Tibial artery (tissue), 4 donors: ENCODE measurements at regions not wholly inside any gene's neighbourhood (a gene's known extent, or its start where the extent isn't known, plus 50 kb on each side); places are given as distances from the start of the nearest gene placed in this dataset.

Source experiments
- DNase-seq, 2 donors: peaks; one replicate each; pipeline ENCODE4 v3.0.0-alpha.2; 2019
- H3K27ac ChIP-seq, 2 donors: fragments of 200-600 bp; sonication (generic) in 1 of 2; 1 replicate in 1 of 2; 2 replicates in 1 of 2; pipeline ENCODE4 v1.5.1; 2018 to 2019; ENCODE audit warnings: mild to moderate bottlenecking in 1 of 2
- H3K27me3 ChIP-seq, 2 donors: fragments of 200-600 bp; sonication (generic) in 1 of 2; one replicate each; pipeline versions ENCODE4 v1.5.1 to v1.6.0; 2016 to 2019
- H3K36me3 ChIP-seq, 3 donors: fragments of 200-600 bp; sonication (generic) in 2 of 3; one replicate each; pipeline ENCODE4 v1.5.1; 2016 to 2019; ENCODE audit warnings: mild to moderate bottlenecking in 2 of 3
- H3K4me1 ChIP-seq, 4 donors: fragments of 200-600 bp; sonication (generic) in 2 of 4; 1 replicate in 3 of 4; 2 replicates in 1 of 4; pipeline ENCODE4 v1.5.1; 2016 to 2019
- H3K4me3 ChIP-seq, 2 donors: fragments of 200-600 bp; sonication (generic) in 1 of 2; 1 replicate in 1 of 2; 2 replicates in 1 of 2; pipeline ENCODE4 v1.5.1; 2018 to 2019; ENCODE audit warnings: mild to moderate bottlenecking in 2 of 2
- H3K9me3 ChIP-seq, 3 donors: fragments of 200-600 bp; sonication (generic) in 1 of 3; one replicate each; pipeline ENCODE4 v1.5.1; 2016 to 2019
- intact Hi-C: fragments of 100-400 bp; cut with DNase I; formaldehyde crosslinking; loops from one replicate; pipeline ENCODE4 v1.15.0; 2023; ENCODE audit warnings: low total_unique reads
- TF ChIP-seq, protein P1 (sequence below), 2 experiments: fragments of 200-600 bp in 1 of 2; fragments of 450-650 bp in 1 of 2; IDR thresholded peaks; one replicate each; pipeline ENCODE4 v1.5.1; 2017 to 2019; ENCODE audit warnings: antibody characterized with exemption in 2 of 2, mild to moderate bottlenecking in 1 of 2, moderate library complexity in 1 of 2

DNA sequence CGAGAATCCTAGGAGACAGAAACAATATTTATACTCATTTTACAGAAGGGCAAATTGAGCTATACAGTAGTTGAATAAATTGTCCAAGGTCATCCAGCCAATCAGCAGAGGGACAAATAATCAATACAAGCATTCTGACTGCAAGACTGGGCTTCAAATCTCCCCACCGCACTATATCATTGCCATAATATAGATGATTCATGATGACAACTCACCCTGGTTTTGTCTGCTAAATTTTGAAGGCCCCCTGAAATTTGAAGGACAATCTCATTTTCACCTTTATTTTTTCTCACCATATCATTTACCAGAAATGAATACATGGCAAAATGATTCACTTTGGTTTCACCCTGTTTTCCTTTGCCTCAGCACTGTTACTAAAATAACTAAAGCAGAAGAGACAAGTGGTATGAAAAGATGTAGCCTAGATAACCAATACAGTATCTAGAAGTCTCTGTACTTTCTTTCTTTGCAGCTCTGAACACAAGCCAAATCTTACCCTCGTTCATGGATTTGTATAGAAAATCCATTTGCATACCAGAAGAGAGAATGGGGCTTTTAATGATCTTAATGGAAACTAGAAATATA lies 292.5 kb downstream of the TTLL7 start:
- H3K4me3 ChIP-seq, result no peak overlapping the region
- H3K36me3 ChIP-seq, result no peaks in the 10 kb centered on the region
- TF ChIP-seq, protein P1, sequence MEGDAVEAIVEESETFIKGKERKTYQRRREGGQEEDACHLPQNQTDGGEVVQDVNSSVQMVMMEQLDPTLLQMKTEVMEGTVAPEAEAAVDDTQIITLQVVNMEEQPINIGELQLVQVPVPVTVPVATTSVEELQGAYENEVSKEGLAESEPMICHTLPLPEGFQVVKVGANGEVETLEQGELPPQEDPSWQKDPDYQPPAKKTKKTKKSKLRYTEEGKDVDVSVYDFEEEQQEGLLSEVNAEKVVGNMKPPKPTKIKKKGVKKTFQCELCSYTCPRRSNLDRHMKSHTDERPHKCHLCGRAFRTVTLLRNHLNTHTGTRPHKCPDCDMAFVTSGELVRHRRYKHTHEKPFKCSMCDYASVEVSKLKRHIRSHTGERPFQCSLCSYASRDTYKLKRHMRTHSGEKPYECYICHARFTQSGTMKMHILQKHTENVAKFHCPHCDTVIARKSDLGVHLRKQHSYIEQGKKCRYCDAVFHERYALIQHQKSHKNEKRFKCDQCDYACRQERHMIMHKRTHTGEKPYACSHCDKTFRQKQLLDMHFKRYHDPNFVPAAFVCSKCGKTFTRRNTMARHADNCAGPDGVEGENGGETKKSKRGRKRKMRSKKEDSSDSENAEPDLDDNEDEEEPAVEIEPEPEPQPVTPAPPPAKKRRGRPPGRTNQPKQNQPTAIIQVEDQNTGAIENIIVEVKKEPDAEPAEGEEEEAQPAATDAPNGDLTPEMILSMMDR (IDR thresholded peaks at IDR 0.05), result no peak
- no peak overlapping the region for H3K27ac ChIP-seq
- DNase-seq, result no peak
- no peaks in the 10 kb centered on the region for H3K9me3 ChIP-seq
- intact Hi-C loops, result no loop called here
- H3K27me3 ChIP-seq, result no peaks in the 10 kb centered on the region
- H3K4me1 ChIP-seq, result no peaks in the 10 kb centered on the region

DNA sequence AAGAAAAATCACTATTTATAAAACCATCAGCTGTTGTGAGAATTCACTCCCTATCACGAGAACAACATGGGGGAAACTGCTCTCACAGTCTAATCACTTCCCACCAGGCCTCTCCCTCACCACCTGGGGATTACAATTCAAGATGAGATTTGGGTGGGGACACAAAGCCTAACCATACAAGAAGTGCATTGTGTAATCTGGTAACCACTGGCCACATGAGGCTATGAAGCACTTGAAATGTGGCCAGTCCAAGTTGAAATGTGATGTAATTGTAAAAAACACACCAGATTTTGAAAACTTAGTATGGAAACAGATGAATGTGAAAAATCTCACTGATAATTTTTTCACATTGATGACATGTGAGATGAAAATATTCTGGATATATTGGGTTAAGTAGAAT lies 293.8 kb downstream of the TTLL7 start:
- Histone ChIP-seq H3K36me3 (no peaks in the 10 kb centered on the region), H3K27ac (no peak overlapping the region), H3K4me3 (no peak overlapping the region), H3K9me3 (no peaks in the 10 kb centered on the region), H3K27me3 (no peaks in the 10 kb centered on the region), H3K4me1 (no peaks in the 10 kb centered on the region)
- intact Hi-C loops, result no loop called here
- DNase-seq, result no peak
- TF ChIP-seq, protein P1 (IDR thresholded peaks at IDR 0.05), result no peak

DNA sequence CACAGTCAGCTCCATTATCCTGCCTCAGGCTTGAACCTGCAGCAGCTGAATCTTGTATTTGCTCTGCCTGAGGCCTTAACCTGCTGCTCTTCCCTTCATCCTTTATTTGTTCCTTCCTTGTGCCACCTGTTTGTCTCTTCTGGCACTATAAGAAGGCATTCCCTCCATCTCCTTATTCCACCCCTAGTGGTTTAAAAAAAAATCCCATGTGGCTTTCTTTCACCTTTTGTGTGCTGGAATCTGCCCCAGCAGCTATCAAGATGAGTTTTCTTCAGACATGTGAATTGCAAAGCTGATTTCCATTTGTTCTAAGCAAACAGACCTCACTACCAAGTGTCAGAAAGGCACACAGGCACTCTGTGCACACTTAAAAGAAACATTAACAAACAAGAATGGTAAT lies 294.6 kb downstream of the TTLL7 start:
- Histone ChIP-seq H3K9me3 (no peaks in the 10 kb centered on the region), H3K4me3 (no peak overlapping the region), H3K27ac (no peak overlapping the region), H3K36me3 (no peaks in the 10 kb centered on the region), H3K4me1 (no peaks in the 10 kb centered on the region), H3K27me3 (no peaks in the 10 kb centered on the region)
- no peak for DNase-seq
- intact Hi-C loops, result no loop called here
- TF ChIP-seq, protein P1 (IDR thresholded peaks at IDR 0.05), result no peak

DNA sequence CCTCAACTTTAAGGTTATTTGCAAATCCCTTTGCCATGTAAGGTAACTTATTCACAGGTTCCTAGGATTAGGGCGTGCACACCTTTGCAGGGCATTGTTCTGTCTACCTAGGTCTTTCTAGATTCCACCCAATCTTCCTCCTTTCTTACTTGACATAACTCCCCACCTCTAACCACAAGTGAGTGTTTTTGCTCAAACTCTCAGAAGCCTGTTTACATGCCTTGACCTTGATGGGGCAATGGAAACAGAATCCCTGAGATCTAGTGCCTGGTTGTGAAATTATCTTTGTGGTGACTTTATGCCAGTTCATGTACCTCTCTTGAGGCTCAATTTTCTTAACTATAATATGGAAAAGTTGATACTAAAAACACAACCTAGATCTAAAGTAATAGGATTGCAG lies 296.6 kb downstream of the TTLL7 start:
- H3K4me1 ChIP-seq, result no peaks in the 10 kb centered on the region
- H3K27me3 ChIP-seq, result no peaks in the 10 kb centered on the region
- intact Hi-C loops, result no loop called here
- TF ChIP-seq, protein P1 (IDR thresholded peaks at IDR 0.05), result no peak
- no peaks in the 10 kb centered on the region for H3K36me3 ChIP-seq
- no peak overlapping the region for H3K27ac ChIP-seq
- H3K9me3 ChIP-seq, result no peaks in the 10 kb centered on the region
- DNase-seq, result no peak
- no peak overlapping the region for H3K4me3 ChIP-seq

DNA sequence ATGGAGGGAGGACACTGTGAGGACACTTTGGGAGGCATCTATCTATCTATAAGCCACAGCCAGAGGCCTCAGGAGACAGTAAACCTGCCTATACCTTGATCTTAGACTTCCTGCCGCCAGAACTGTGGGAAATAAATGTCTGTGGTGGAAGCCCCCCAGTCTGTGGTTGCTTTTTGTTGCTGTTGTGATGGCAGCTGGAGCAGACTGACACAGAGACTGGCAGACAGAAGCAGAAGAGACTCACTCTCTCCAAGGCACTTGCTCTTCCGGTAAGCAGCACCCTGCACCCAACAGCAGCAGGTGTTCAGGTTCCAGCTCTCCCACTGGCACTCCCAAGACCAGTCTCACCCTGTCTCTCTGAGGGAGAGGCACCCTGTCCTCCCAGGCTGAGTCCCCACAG lies 297.6 kb downstream of the TTLL7 start:
- Histone ChIP-seq H3K4me3 (no peak overlapping the region), H3K36me3 (no peaks in the 10 kb centered on the region), H3K27me3 (no peaks in the 10 kb centered on the region), H3K9me3 (no peaks in the 10 kb centered on the region), H3K27ac (no peak overlapping the region), H3K4me1 (no peaks in the 10 kb centered on the region)
- TF ChIP-seq, protein P1 (IDR thresholded peaks at IDR 0.05), result no peak
- intact Hi-C loops, result no loop called here
- DNase-seq, result no peak

DNA sequence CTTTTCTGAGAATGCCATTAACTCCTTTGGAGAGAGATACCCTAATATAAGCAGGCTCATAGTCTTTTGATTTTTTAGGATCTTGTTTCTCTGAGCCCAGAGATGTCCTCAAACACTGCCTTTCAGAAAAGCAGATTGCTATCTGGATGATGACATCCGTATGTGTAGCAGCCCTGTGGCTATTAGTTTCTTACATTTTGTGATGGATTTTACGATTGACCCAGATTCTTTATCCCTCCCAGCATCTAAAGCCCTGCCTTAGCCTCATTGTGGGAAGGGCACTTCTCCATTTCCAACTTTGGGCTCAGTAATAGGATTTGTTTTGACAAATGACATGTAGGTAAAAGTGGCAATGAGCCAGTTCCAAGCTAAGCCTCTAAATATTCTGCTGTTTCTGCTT lies 300.3 kb downstream of the TTLL7 start:
- intact Hi-C loops, result no loop called here
- TF ChIP-seq, protein P1 (IDR thresholded peaks at IDR 0.05), result no peak
- H3K9me3 ChIP-seq, result no peaks in the 10 kb centered on the region
- no peak for DNase-seq
- H3K27me3 ChIP-seq, result no peaks in the 10 kb centered on the region
- no peak overlapping the region for H3K4me3 ChIP-seq
- H3K36me3 ChIP-seq, result no peaks in the 10 kb centered on the region
- peaks cover 0 to 9% (median 0%) of the 10 kb centered on the region in 4 donors for H3K4me1 ChIP-seq
- H3K27ac ChIP-seq, result no peak overlapping the region
